IMR-90 (cell line): ENCODE measurements at regions not wholly inside any gene's neighbourhood (a gene's known extent, or its start where the extent isn't known, plus 50 kb on each side); places are given as distances from the start of the nearest gene placed in this dataset.

Experiments
- ATAC-seq: fragments of 200-7000 bp; cut with Tn5 transposase; 2 replicates; pipeline ENCODE4 v1.9.1; 2020; ENCODE audit warnings: low read depth, mild to moderate bottlenecking, moderate library complexity
- BruUV-seq: library from RNA; stranded (reverse); fragments of 400-500 nt; replicated peaks from 2 replicates; lab custom pipeline; 2021; lab: Mats Ljungman, UMichigan
- CTCF ChIA-PET: fragments of 300-600 bp; formaldehyde crosslinking; extraction: SDS; loops from one replicate; lab custom pipeline; 2021; ENCODE audit warnings: antibody characterized with exemption; lab: Yijun Ruan, JAX
- POLR2A ChIA-PET: fragments of 300-600 bp; sonication (Branson Sonifier 250); formaldehyde crosslinking; loops from one replicate; lab custom pipeline; 2022; ENCODE audit warnings: antibody characterized with exemption; ENCODE audit not compliant: unreplicated experiment; lab: Charles Lee
- DNase-seq: peaks from one replicate; pipeline ENCODE4 v3.0.0; 2013
- H2AFZ ChIP-seq: replicated peaks from 2 replicates; pipeline ENCODE3; 2013; ENCODE audit warnings: low read length, mild to moderate bottlenecking; ENCODE audit not compliant: poor library complexity
- H2AK5ac ChIP-seq: 2 replicates; pipeline ENCODE4 v1.6.1; 2013; ENCODE audit warnings: low read depth, low read length, inconsistent platforms
- H2AK9ac ChIP-seq: replicated peaks from 2 replicates; pipeline ENCODE3; 2013; ENCODE audit warnings: mild to moderate bottlenecking, low read depth, low read length, moderate library complexity; ENCODE audit not compliant: poor library complexity
- H2BK120ac ChIP-seq: 2 replicates; pipeline ENCODE4 v1.6.1; 2013; ENCODE audit warnings: low read depth, low read length, inconsistent platforms
- H2BK15ac ChIP-seq: 3 replicates; pipeline ENCODE4 v1.6.1; 2013; ENCODE audit warnings: low read depth, low read length, inconsistent platforms
- H2BK20ac ChIP-seq: 2 replicates; pipeline ENCODE4 v1.6.1; 2013; ENCODE audit warnings: low read depth, mild to moderate bottlenecking, inconsistent platforms, low read length, moderate library complexity
- H2BK5ac ChIP-seq: 2 replicates; pipeline ENCODE4 v1.6.1; 2013; ENCODE audit warnings: mild to moderate bottlenecking, low read depth, low read length, inconsistent platforms; ENCODE audit not compliant: poor library complexity, severe bottlenecking
- H3K14ac ChIP-seq: replicated peaks from 2 replicates; pipeline ENCODE4 v1.6.1; 2013; ENCODE audit warnings: low read depth, low read length, inconsistent platforms
- H3K18ac ChIP-seq: 2 replicates; pipeline ENCODE4 v1.6.1; 2013; ENCODE audit warnings: low read depth, low read length, control low read depth
- H3K23ac ChIP-seq: 2 replicates; pipeline ENCODE4 v1.6.1; 2013; ENCODE audit warnings: low read depth, low read length, inconsistent platforms
- H3K27ac ChIP-seq: 2 replicates; pipeline ENCODE4 v1.5.1; 2013; ENCODE audit warnings: mild to moderate bottlenecking, control low read depth, low read length; ENCODE audit not compliant: insufficient read depth
- H3K27me3 ChIP-seq: 2 replicates; pipeline ENCODE4 v1.6.1; 2013; ENCODE audit warnings: low read length; ENCODE audit not compliant: control insufficient read depth, insufficient read depth
- H3K36me3 ChIP-seq: 2 replicates; pipeline ENCODE4 v1.6.1; 2013; ENCODE audit warnings: low read length, mixed read lengths; ENCODE audit not compliant: control insufficient read depth, insufficient read depth
- H3K4ac ChIP-seq: 2 replicates; pipeline ENCODE4 v1.6.1; 2013; ENCODE audit warnings: low read depth, low read length, inconsistent platforms
- H3K4me1 ChIP-seq: 2 replicates; pipeline ENCODE4 v1.6.1; 2013; ENCODE audit warnings: low read length, mixed read lengths; ENCODE audit not compliant: control insufficient read depth, insufficient read depth
- H3K4me2 ChIP-seq: 2 replicates; pipeline ENCODE4 v1.6.1; 2013; ENCODE audit warnings: low read depth, mild to moderate bottlenecking, control low read depth, low read length, moderate library complexity
- H3K4me3 ChIP-seq: 2 replicates; pipeline ENCODE4 v1.5.1; 2013; ENCODE audit warnings: low read depth, mild to moderate bottlenecking, control low read depth, low read length, moderate library complexity; ENCODE audit not compliant: insufficient read depth
- H3K56ac ChIP-seq: 2 replicates; pipeline ENCODE4 v1.6.1; 2013; ENCODE audit warnings: low read length, inconsistent platforms; ENCODE audit not compliant: insufficient read depth; ENCODE audit errors: extremely low read depth
- H3K79me1 ChIP-seq, 2 experiments: 2 replicates each; pipeline ENCODE4 v1.6.1; 2013; ENCODE audit warnings: low read length in 2 of 2, inconsistent platforms in 1 of 2, low read depth in 1 of 2
- H3K9ac ChIP-seq: 2 replicates; pipeline ENCODE4 v1.6.1; 2013; ENCODE audit warnings: low read depth, low read length, control low read depth
- H3K9me1 ChIP-seq: 2 replicates; pipeline ENCODE4 v1.6.1; 2013; ENCODE audit warnings: low read length, inconsistent platforms; ENCODE audit not compliant: insufficient read depth
- H3K9me3 ChIP-seq: 2 replicates; pipeline ENCODE4 v1.6.1; 2013; ENCODE audit warnings: low read length; ENCODE audit not compliant: control insufficient read depth, insufficient read depth
- H4K20me1 ChIP-seq: 2 replicates; pipeline ENCODE4 v1.6.1; 2013; ENCODE audit warnings: low read length, inconsistent platforms; ENCODE audit not compliant: insufficient read depth
- H4K5ac ChIP-seq: 2 replicates; pipeline ENCODE4 v1.6.1; 2013; ENCODE audit warnings: mild to moderate bottlenecking, low read depth, low read length, control low read depth
- H4K8ac ChIP-seq, 2 experiments: 2 replicates each; pipeline ENCODE4 v1.6.1; 2013; ENCODE audit warnings: low read depth in 2 of 2, low read length in 2 of 2, control low read depth in 1 of 2, inconsistent platforms in 1 of 2
- H4K91ac ChIP-seq: 2 replicates; pipeline ENCODE4 v1.6.1; 2013; ENCODE audit warnings: low read depth, low read length, inconsistent platforms; ENCODE audit not compliant: insufficient read depth
- BHLHE40 ChIP-seq: fragments of 150-350 bp; IDR thresholded peaks from 2 replicates; pipeline ENCODE4 v1.6.1; 2016; ENCODE audit warnings: mild to moderate bottlenecking, low read depth, low read length
- CEBPB ChIP-seq: IDR thresholded peaks from 2 replicates; pipeline ENCODE4 v1.6.1; 2012; ENCODE audit warnings: low read depth, low read length, improper control_type of control experiment
- CTCF ChIP-seq: conservative IDR thresholded peaks from 2 replicates; pipeline ENCODE4 v1.5.1; 2012; ENCODE audit warnings: mild to moderate bottlenecking, low read depth, low read length, improper control_type of control experiment
- ELK1 ChIP-seq: fragments of 150-350 bp; IDR thresholded peaks from 2 replicates; pipeline ENCODE4 v1.6.1; 2016; ENCODE audit warnings: low read depth, mild to moderate bottlenecking, low read length, moderate library complexity, borderline replicate concordance
- MAZ ChIP-seq: IDR thresholded peaks from 2 replicates; pipeline ENCODE4 v1.6.1; 2012; ENCODE audit warnings: low read depth, mild to moderate bottlenecking, low read length, improper control_type of control experiment, moderate library complexity, borderline replicate concordance
- MXI1 ChIP-seq: IDR thresholded peaks from 2 replicates; pipeline ENCODE4 v1.6.1; 2012; ENCODE audit warnings: low read depth, mild to moderate bottlenecking, low read length, moderate library complexity, borderline replicate concordance
- NFE2L2 ChIP-seq: fragments of 150-350 bp; IDR thresholded peaks from 2 replicates; pipeline ENCODE4 v1.6.1; 2016; ENCODE audit warnings: low read depth, mild to moderate bottlenecking, low read length
- POLR2A ChIP-seq: IDR thresholded peaks from 2 replicates; pipeline ENCODE4 v1.6.1; 2012; ENCODE audit warnings: mild to moderate bottlenecking, low read depth, low read length
- RAD21 ChIP-seq: IDR thresholded peaks from 2 replicates; pipeline ENCODE4 v1.6.1; 2012; ENCODE audit warnings: low read length, improper control_type of control experiment
- RCOR1 ChIP-seq: IDR thresholded peaks from 2 replicates; pipeline ENCODE4 v1.6.1; 2012; ENCODE audit warnings: mild to moderate bottlenecking, low read length, improper control_type of control experiment; ENCODE audit not compliant: insufficient replicate concordance
- RFX5 ChIP-seq: IDR thresholded peaks from 2 replicates; pipeline ENCODE4 v1.8.0; 2012; ENCODE audit warnings: low read depth, mild to moderate bottlenecking, low read length, moderate library complexity
- SMC3 ChIP-seq: fragments of 150-350 bp; IDR thresholded peaks from 2 replicates; pipeline ENCODE4 v1.6.1; 2016; ENCODE audit warnings: low read depth, mild to moderate bottlenecking, antibody characterized with exemption, low read length, moderate library complexity
- USF2 ChIP-seq: fragments of 150-350 bp; IDR thresholded peaks from 2 replicates; pipeline ENCODE4 v1.6.1; 2017; ENCODE audit warnings: mild to moderate bottlenecking, antibody characterized with exemption, low read length, low read depth
- WGBS, 2 experiments: methylation state at CpG; one replicate each; pipeline versions ENCODE4 v1.1.5 to v1.1.7; 2013; ENCODE audit warnings: missing lambda C conversion rate in 2 of 2; ENCODE audit not compliant: insufficient read length in 1 of 2; ENCODE audit errors: extremely low coverage in 2 of 2; 5-methylcytosine and 5-hydroxymethylcytosine counted together
- dilution Hi-C: fragments of 300-500 bp; cut with HindIII; formaldehyde crosslinking; loops from one replicate; pipeline ENCODE4 v1.14.3; 2018; ENCODE audit warnings: low sequenced_read_pairs; ENCODE audit not compliant: unreplicated experiment
- in situ Hi-C: fragments of 300-500 bp; cut with MboI; formaldehyde crosslinking; loops from 3 replicates; pipeline ENCODE4 v1.14.3; 2019; ENCODE audit warnings: low sequenced_read_pairs, inconsistent platforms, mixed read lengths
- intact Hi-C: fragments of 100-400 bp; cut with micrococcal nuclease; formaldehyde crosslinking; loops from 2 replicates; pipeline ENCODE4 v1.10.0; 2022

- Histone ChIP-seq H4K20me1 (no peaks in the 10 kb centered on the region), H3K27ac (no peak overlapping the region), H4K8ac (no peak overlapping the region), H3K23ac (no peak overlapping the region), H3K4me2 (no peak overlapping the region), H3K56ac (no peak overlapping the region), H3K9ac (no peak overlapping the region), H4K91ac (no peak overlapping the region), H3K4me3 (no peak overlapping the region), H2BK5ac (no peak overlapping the region), H2BK20ac (no peak overlapping the region), H3K14ac (no peak overlapping the region), H3K36me3 (no peaks in the 10 kb centered on the region), H3K4ac (no peak overlapping the region), H2BK120ac (no peak overlapping the region), H3K9me1 (no peaks in the 10 kb centered on the region), H4K5ac (no peak overlapping the region), H3K9me3 (peaks cover 2% of the 10 kb centered on the region; the same call in 1 of the 2 replicates), H2AK5ac (no peak overlapping the region), H3K18ac (no peak overlapping the region), H2AFZ (no peak overlapping the region), H3K79me1 (no peaks in the 10 kb centered on the region), H3K4me1 (no peaks in the 10 kb centered on the region), H2BK15ac (no peak overlapping the region), H2AK9ac (no peak overlapping the region), H3K27me3 (no peaks in the 10 kb centered on the region)
- intact Hi-C loops, result no loop called here
- ATAC-seq (no peak), DNase-seq (no peak)
- dilution Hi-C loops, result no loop called here
- POLR2A ChIA-PET, result no interaction called here
- CTCF ChIA-PET, result no interaction called here
- WGBS, 2 experiments, result no CpG with 5 or more reads among the region's 2 CpGs
- in situ Hi-C loops, result no loop called here
- no TSS peak for BruUV-seq
- no peak for TF ChIP-seq RFX5
- TF ChIP-seq MAZ, result no peak
- no peak for TF ChIP-seq MXI1
- no peak for TF ChIP-seq RAD21
- no peak for TF ChIP-seq CTCF
- TF ChIP-seq BHLHE40, result no peak
- TF ChIP-seq NFE2L2, result no peak
- no peak for TF ChIP-seq USF2
- no peak for TF ChIP-seq SMC3
- no peak for TF ChIP-seq POLR2A
- TF ChIP-seq CEBPB, result no peak
- TF ChIP-seq RCOR1, result no peak
- no peak for TF ChIP-seq ELK1
Measured at GRCh38 chr12:114964841-114965240, 280.9 kb upstream of the TBX3 start.
